K562 (cell line): ENCODE measurements at regions not wholly inside any gene's neighbourhood (a gene's known extent, or its start where the extent isn't known, plus 50 kb on each side); places are given as distances from the start of the nearest gene placed in this dataset.

Source experiments
- BHLHE40 ChIP-seq: IDR thresholded peaks from 2 replicates; pipeline ENCODE4 v1.6.1; 2011; ENCODE audit warnings: low read length, improper control_type of control experiment
- CHD1 ChIP-seq: fragments of 200-600 bp; sonication (generic); IDR thresholded peaks from one replicate; pipeline ENCODE4 v1.6.1; 2012; ENCODE audit warnings: mild to moderate bottlenecking, moderate library complexity, low read length, inconsistent platforms
- CHD2 ChIP-seq: IDR thresholded peaks from 2 replicates; pipeline ENCODE4 v1.6.1; 2011; ENCODE audit warnings: low read depth, low read length
- CTCF ChIP-seq, 3 experiments: IDR thresholded peaks in 2 of 3; conservative IDR thresholded peaks in 1 of 3; 2 replicates each; pipeline ENCODE4 v1.5.1; 2011 to 2012; ENCODE audit warnings: low read length in 3 of 3, mild to moderate bottlenecking in 3 of 3, control low read depth in 2 of 3, improper control_type of control experiment in 1 of 3, inconsistent platforms in 1 of 3, low read depth in 1 of 3, mixed read lengths in 1 of 3, moderate library complexity in 1 of 3; ENCODE audit not compliant: insufficient read depth in 2 of 3
- FOXJ3 ChIP-seq: sonication (generic); formaldehyde crosslinking; IDR thresholded peaks from 2 replicates; pipeline ENCODE4 v1.4.0; 2020; ENCODE audit warnings: mild to moderate bottlenecking, missing genetic modification reagents
- NFIC ChIP-seq: fragments of 450-650 bp; IDR thresholded peaks from 2 replicates; pipeline ENCODE4 v1.6.1; 2017; ENCODE audit warnings: mild to moderate bottlenecking, inconsistent platforms
- NFYB ChIP-seq: IDR thresholded peaks from 2 replicates; pipeline ENCODE4 v1.6.1; 2011; ENCODE audit warnings: mild to moderate bottlenecking, moderate library complexity; ENCODE audit not compliant: insufficient read length; ENCODE audit errors: extremely low read depth
- POLR2A ChIP-seq: fragments of 450-650 bp; conservative IDR thresholded peaks from 2 replicates; pipeline ENCODE4 v1.6.1; 2016
- SPI1 ChIP-seq: IDR thresholded peaks from 2 replicates; pipeline ENCODE4 v1.6.1; 2011; ENCODE audit warnings: low read depth, low read length, control low read depth, borderline replicate concordance
- SREBF1 ChIP-seq: fragments of 150-350 bp; IDR thresholded peaks from 2 replicates; pipeline ENCODE4 v1.6.1; 2014; ENCODE audit warnings: antibody characterized with exemption, low read depth, low read length, borderline replicate concordance
- ZFP1 ChIP-seq: fragments of 450-650 bp; formaldehyde crosslinking; IDR thresholded peaks from 2 replicates; pipeline ENCODE4 v1.4.0; 2020; ENCODE audit warnings: mild to moderate bottlenecking, mixed read lengths
- TF ChIP-seq, protein P1 (sequence below): fragments of 450-650 bp; IDR thresholded peaks from 2 replicates; pipeline ENCODE4 v1.6.1; 2017; ENCODE audit warnings: mild to moderate bottlenecking, moderate library complexity
- TF ChIP-seq, protein P2 (sequence below): sonication (generic); formaldehyde crosslinking; IDR thresholded peaks from 2 replicates; pipeline ENCODE4 v1.8.1; 2023; ENCODE audit warnings: mild to moderate bottlenecking, missing genetic modification reagents

DNA sequence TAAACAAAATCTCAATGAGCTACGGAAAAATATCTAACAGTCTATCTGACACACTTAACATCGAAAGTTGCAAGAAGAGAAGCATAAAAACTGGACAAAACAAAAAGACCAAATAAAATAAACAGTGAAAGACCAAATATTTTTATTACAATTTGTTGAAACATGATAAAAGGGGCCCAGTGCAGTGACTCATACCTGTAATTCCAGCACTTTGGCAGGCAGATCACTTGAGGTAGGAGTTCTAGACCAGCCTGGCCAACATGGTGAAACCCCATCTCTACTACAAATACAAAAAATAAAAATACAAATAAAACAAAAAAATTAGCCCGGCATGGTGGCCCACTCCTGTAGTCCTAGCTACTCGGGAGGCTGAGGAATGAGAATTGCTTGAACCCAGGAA, 914.0 kb upstream of the ALCAM start:
- TF ChIP-seq FOXJ3 (CRISPR knock-in tag) (no peak), CHD2 (no peak), SPI1 (no peak), NFYB (no peak), ZFP1 (CRISPR knock-in tag) (no peak), SREBF1 (no peak), BHLHE40 (no peak), POLR2A (no peak), NFIC (no peak), CHD1 (no peak), CTCF (IDR thresholded peaks at IDR 0.05 in 2 of 3, conservative IDR thresholded peaks at IDR 0.05 in 1 of 3; ENCODE audit: insufficient read depth in 2 of 3, low read depth in 1 of 3, low read length in 3 of 3) (no peak)
- TF ChIP-seq, protein P1, sequence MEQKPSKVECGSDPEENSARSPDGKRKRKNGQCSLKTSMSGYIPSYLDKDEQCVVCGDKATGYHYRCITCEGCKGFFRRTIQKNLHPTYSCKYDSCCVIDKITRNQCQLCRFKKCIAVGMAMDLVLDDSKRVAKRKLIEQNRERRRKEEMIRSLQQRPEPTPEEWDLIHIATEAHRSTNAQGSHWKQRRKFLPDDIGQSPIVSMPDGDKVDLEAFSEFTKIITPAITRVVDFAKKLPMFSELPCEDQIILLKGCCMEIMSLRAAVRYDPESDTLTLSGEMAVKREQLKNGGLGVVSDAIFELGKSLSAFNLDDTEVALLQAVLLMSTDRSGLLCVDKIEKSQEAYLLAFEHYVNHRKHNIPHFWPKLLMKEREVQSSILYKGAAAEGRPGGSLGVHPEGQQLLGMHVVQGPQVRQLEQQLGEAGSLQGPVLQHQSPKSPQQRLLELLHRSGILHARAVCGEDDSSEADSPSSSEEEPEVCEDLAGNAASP: no peak
- TF ChIP-seq, protein P2, sequence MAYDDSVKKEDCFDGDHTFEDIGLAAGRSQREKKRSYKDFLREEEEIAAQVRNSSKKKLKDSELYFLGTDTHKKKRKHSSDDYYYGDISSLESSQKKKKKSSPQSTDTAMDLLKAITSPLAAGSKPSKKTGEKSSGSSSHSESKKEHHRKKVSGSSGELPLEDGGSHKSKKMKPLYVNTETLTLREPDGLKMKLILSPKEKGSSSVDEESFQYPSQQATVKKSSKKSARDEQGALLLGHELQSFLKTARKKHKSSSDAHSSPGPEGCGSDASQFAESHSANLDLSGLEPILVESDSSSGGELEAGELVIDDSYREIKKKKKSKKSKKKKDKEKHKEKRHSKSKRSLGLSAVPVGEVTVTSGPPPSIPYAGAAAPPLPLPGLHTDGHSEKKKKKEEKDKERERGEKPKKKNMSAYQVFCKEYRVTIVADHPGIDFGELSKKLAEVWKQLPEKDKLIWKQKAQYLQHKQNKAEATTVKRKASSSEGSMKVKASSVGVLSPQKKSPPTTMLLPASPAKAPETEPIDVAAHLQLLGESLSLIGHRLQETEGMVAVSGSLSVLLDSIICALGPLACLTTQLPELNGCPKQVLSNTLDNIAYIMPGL: no peak
